ENCODE measurements at regions not wholly inside any gene's neighbourhood (a gene's known extent, or its start where the extent isn't known, plus 50 kb on each side); places are given as distances from the start of the nearest gene placed in this dataset.
"Not testable (repeated sequence)": the region's sequence is repeated elsewhere in the genome, so short reads cannot be mapped to it uniquely, and the experiment has no call there.

GRCh38 chr21:34272321-34272720, 91.5 kb upstream of the KCNE2 start:
- DNase-seq: no peak

- DNase-seq: no peak
Measured at GRCh38 chr21:34274001-34274400, 89.8 kb upstream of the KCNE2 start.

- DNase-seq: no peak
Measured at GRCh38 chr21:34276711-34277425, 86.9 kb upstream of the KCNE2 start.

- DNase-seq: no peak
Measured at GRCh38 chr21:34278451-34278850, 85.4 kb upstream of the KCNE2 start.

GRCh38 chr21:34279285-34279684, 84.5 kb upstream of the KCNE2 start:
- DNase-seq: no peak

- DNase-seq: no peak
Measured at GRCh38 chr21:34279883-34280282, 83.9 kb upstream of the KCNE2 start.

- DNase-seq: peak; percentile 78
Measured at GRCh38 chr21:34280389-34280795, 83.4 kb upstream of the KCNE2 start.

- DNase-seq: peak; percentile 82
Measured at GRCh38 chr21:34280959-34281358, 82.8 kb upstream of the KCNE2 start.

GRCh38 chr21:34282223-34282622, 81.6 kb upstream of the KCNE2 start:
- DNase-seq: no peak

- no peak for DNase-seq
Measured at GRCh38 chr21:34284666-34285065, 79.1 kb upstream of the KCNE2 start.

GRCh38 chr21:34288042-34288441, 75.8 kb upstream of the KCNE2 start:
- not testable (repeated sequence) for DNase-seq

- DNase-seq: peak; percentile 73
Measured at GRCh38 chr21:34289856-34290255, 74.0 kb upstream of the KCNE2 start.

GRCh38 chr21:34296878-34297277, 66.9 kb upstream of the KCNE2 start:
- no peak for DNase-seq

GRCh38 chr21:34298534-34299167, 65.2 kb upstream of the KCNE2 start:
- DNase-seq: peak; percentile 78

- no peak for DNase-seq
Measured at GRCh38 chr21:34299168-34299539, 64.7 kb upstream of the KCNE2 start.

- DNase-seq: peak; percentile 68
Measured at GRCh38 chr21:34302521-34302920, 61.3 kb upstream of the KCNE2 start.

- DNase-seq: peak; percentile 36
Measured at GRCh38 chr21:34305605-34306604, 57.9 kb upstream of the KCNE2 start.

- DNase-seq: no peak
Measured at GRCh38 chr21:34307991-34308532, 55.7 kb upstream of the KCNE2 start.

- DNase-seq: no peak
Measured at GRCh38 chr21:34311561-34312330, 52.1 kb upstream of the KCNE2 start.

GRCh38 chr21:34313116-34313515, 50.7 kb upstream of the KCNE2 start:
- DNase-seq: no peak
